GM12872 (cell line): ENCODE measurements at regions not wholly inside any gene's neighbourhood (a gene's known extent, or its start where the extent isn't known, plus 50 kb on each side); places are given as distances from the start of the nearest gene placed in this dataset.

ENCODE experiments used
- TF ChIP-seq, protein P1 (sequence below): IDR thresholded peaks from 3 replicates; pipeline ENCODE4 v1.5.1; 2011; ENCODE audit warnings: low read depth, mild to moderate bottlenecking, low read length, moderate library complexity; ENCODE audit not compliant: insufficient read depth

DNA sequence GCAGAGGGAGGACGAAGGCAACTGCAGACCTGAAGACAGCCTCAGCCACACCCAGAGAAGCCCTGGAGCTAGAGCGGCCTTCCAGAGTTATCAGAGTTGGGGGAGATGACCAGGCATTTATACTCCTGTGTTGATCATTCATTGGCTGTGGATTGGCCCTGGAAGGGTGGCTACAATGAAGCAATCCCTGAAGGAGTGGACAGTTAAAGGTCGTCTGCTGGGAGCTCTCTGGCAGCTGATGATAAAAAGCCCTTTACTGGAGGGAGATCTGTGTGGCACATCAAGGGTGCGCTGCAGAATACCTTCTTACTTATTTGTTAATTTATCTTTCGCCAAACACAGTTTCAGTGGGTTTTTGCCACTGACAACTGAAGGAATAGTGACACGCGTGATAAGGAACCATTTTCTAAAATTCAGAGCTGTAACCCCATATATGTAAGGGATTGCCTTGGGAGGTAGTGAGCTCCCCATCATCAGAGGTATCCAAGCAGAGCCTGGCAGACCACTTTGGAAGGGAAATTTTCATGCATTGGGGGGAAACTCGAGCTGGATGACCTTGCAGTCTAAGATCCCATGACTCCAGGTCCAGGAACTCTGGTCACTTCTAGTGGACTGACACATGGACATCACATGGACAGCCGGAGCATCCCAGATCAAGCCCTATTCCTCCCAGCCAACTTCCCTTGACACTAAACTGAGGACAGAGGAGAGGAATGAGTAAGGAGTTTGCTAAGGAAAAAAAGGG lies 126.4 kb upstream of the GADD45A start:
- TF ChIP-seq, protein P1, sequence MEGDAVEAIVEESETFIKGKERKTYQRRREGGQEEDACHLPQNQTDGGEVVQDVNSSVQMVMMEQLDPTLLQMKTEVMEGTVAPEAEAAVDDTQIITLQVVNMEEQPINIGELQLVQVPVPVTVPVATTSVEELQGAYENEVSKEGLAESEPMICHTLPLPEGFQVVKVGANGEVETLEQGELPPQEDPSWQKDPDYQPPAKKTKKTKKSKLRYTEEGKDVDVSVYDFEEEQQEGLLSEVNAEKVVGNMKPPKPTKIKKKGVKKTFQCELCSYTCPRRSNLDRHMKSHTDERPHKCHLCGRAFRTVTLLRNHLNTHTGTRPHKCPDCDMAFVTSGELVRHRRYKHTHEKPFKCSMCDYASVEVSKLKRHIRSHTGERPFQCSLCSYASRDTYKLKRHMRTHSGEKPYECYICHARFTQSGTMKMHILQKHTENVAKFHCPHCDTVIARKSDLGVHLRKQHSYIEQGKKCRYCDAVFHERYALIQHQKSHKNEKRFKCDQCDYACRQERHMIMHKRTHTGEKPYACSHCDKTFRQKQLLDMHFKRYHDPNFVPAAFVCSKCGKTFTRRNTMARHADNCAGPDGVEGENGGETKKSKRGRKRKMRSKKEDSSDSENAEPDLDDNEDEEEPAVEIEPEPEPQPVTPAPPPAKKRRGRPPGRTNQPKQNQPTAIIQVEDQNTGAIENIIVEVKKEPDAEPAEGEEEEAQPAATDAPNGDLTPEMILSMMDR, result no peak

DNA sequence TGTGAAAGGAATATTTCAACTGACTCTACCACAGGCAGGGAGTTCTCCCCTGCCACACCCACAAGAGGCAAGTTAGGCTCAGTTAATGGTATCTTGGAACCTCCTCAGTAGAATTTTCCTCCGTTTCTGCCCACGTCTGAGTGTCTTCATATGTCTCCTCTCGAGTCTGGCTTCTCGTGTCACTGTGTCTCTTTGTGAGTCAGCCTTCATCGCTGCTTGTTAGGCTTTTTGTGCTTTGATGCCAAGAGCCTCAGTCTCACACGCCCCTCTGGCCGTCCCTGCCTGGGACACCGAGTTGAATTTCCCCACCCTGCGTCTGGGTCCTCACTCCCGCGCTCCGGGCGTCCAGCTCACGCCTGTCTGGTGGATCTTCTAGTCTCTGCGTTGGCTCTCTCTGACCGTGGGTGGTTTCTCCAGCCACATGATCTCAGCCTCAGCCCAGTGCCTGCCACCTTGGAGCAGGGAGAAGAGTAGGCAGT lies 125.7 kb upstream of the GADD45A start:
- TF ChIP-seq, protein P1, result no peak

DNA sequence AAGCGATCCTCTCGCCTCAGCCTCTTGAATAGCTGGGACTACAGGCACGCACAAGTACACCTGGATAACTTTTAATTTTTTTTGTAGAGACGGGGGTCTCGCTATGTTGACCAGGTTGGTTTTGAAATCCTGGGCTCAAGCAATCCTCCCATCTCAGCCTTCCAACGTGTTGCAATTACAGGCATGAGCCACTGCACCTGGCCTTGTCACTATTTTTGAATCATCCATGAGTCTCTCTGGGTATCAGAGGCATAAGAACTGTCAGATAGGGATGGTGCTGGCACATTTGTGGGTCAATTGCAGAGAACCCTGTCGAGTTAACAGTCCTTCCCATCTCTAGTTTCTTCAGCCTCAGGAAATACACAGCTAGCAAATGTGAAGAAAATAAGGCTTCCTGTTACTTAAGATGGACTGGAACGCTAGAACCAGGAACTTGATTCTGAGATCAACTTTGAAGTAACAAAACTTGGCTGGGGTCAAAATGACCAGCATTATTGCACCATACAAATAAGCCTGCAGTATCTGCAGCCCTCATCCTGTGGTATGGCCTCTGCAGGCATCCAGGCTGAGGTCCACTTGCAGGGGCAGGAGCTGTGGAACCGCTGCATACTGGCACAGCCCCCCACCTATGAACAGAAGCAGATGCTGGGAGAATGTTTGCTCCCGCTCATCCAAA lies 124.3 kb upstream of the GADD45A start:
- TF ChIP-seq, protein P1, result no peak

DNA sequence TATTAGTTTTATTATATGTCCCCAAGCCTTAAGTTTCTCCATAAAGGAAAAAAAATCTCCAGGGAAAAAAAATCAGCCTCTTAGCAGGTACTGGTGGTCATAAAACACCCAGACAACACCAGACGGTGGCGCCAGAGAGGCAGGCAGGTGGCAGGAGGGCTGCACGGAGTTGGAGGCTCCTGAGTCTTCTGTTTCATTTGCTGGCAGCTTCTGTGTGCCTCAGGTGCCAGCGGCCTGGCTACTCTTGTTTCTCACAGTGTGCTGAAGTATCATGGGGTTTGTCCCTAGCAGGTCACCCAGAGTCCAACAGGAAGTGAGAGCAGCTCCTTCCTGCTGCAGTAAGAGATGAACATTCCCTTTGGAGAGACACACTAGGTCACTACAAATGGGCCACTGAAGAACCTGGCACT lies 123.3 kb upstream of the GADD45A start:
- TF ChIP-seq, protein P1, result peak; percentile 86

DNA sequence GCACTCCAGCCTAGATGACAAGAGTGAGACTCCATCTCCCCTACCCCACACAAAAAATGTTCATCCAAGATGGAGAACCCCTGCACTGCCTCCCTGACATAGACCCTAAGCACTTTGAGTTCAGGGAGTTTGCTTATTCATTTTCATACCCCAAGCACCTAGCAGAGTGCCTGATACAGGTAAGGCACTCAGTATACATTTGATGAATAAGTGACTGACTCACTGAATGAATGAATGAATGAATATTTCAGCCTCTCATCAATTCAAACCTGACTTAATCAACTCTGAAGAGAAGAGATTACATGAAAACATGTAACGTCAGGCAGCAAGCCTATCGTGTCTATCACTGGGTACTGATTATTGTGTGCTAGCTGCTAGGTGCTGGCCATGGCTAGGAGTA lies 121.3 kb upstream of the GADD45A start:
- TF ChIP-seq, protein P1, result no peak

DNA sequence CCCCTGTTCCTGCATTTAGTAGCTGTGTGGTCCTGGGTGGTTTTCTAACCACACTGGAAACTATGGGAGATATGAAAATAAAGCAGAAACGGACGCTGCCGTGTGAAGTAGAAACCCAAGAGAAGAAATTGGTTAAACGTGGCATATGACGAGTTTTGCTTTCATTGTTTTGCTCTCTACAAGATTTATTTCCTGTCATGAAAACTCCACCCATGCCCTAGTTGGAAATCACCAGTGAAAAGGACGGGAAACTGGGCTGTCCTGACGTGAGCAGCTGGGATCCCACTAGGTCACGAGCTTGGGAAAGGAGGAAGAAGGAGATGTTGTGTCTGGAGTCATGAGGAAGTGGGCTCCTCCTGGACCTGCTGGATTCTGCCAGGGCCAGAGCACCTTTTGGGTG lies 120.8 kb upstream of the GADD45A start:
- TF ChIP-seq, protein P1, result no peak

DNA sequence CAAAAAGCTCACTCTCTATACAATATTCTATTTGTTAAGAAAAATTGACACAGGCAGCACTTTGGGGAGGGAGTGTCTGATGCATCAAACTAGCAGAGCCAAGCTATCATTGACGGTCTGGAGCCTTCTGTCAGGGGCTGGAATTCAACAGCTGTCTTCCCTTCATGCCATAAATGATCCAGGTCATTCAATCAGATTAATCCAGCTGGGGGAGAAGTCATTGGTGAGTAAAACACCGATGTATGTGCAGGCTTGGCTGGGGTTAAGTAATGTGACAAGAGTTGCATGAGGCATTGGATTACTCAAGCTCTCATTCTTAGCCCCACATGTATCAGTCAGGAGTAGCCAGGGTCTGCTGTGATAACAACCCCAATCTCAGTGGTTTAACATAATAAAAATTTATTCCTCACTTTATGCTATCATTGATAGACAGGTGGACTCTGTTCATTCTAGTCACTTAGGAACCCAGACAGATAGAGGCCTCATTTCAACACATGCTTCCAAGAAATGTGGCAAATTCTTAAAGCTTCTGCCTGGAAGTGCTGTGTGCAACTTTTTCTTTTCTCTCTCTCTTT lies 118.1 kb upstream of the GADD45A start:
- TF ChIP-seq, protein P1, result no peak
